GM21360 (cell line): ENCODE measurements at regions not wholly inside any gene's neighbourhood (a gene's known extent, or its start where the extent isn't known, plus 50 kb on each side); places are given as distances from the start of the nearest gene placed in this dataset.

ENCODE experiments used
- ATAC-seq: cut with Tn5 transposase; IDR thresholded peaks from one replicate; pipeline ENCODE4 v1.9.1; 2021; ENCODE audit warnings: mild to moderate bottlenecking, moderate library complexity; ENCODE audit not compliant: unreplicated experiment

GRCh38 chr4:31094474-31094873 is 374.3 kb downstream of the PCDH7 start:
- ATAC-seq: no peak

GRCh38 chr4:31097999-31098398 is 377.8 kb downstream of the PCDH7 start:
- ATAC-seq: no peak

- ATAC-seq: no peak
Observed at GRCh38 chr4:31100536-31100935, 380.4 kb downstream of the PCDH7 start.

GRCh38 chr4:31104043-31104442 is 383.9 kb downstream of the PCDH7 start:
- no peak for ATAC-seq

- no peak for ATAC-seq
Observed at GRCh38 chr4:31104577-31104976, 384.4 kb downstream of the PCDH7 start.

- no peak for ATAC-seq
Observed at GRCh38 chr4:31106419-31106818, 386.2 kb downstream of the PCDH7 start.

GRCh38 chr4:31107362-31107761 is 387.2 kb downstream of the PCDH7 start:
- no peak for ATAC-seq

GRCh38 chr4:31108762-31109161 is 388.6 kb downstream of the PCDH7 start:
- no peak for ATAC-seq

GRCh38 chr4:31111790-31112189 is 391.6 kb downstream of the PCDH7 start:
- no peak for ATAC-seq

- ATAC-seq: no peak
Observed at GRCh38 chr4:31114816-31115215, 394.6 kb downstream of the PCDH7 start.

- no peak for ATAC-seq
Observed at GRCh38 chr4:31124008-31124585, 403.9 kb downstream of the PCDH7 start.

- ATAC-seq: no peak
Observed at GRCh38 chr4:31125061-31125460, 404.9 kb downstream of the PCDH7 start.

GRCh38 chr4:31125496-31125895 is 405.3 kb downstream of the PCDH7 start:
- ATAC-seq: no peak

- no peak for ATAC-seq
Observed at GRCh38 chr4:31126881-31127398, 406.8 kb downstream of the PCDH7 start.

- ATAC-seq: no peak
Observed at GRCh38 chr4:31130930-31131329, 410.8 kb downstream of the PCDH7 start.

- ATAC-seq: no peak
Observed at GRCh38 chr4:31134720-31135119, 414.6 kb downstream of the PCDH7 start.

GRCh38 chr4:31139767-31140166 is 419.6 kb downstream of the PCDH7 start:
- no peak for ATAC-seq

- no peak for ATAC-seq
Observed at GRCh38 chr4:31141095-31141831, 421.1 kb downstream of the PCDH7 start.

GRCh38 chr4:31141832-31142142 is 421.6 kb downstream of the PCDH7 start:
- no peak for ATAC-seq

GRCh38 chr4:31146366-31146765 is 426.2 kb downstream of the PCDH7 start:
- no peak for ATAC-seq

GRCh38 chr4:31148990-31149389 is 428.8 kb downstream of the PCDH7 start:
- ATAC-seq: no peak

GRCh38 chr4:31156221-31156620 is 436.1 kb downstream of the PCDH7 start:
- no peak for ATAC-seq

GRCh38 chr4:31160146-31160545 is 440.0 kb downstream of the PCDH7 start:
- ATAC-seq: no peak
